Stimulated activated CD8-positive, alpha-beta memory T cell treated with anti-CD3 and anti-CD28 coated beads, Interleukin-4, amount 100 ng/mL, for 48 hours (primary cell): ENCODE measurements at regions not wholly inside any gene's neighbourhood (a gene's known extent, or its start where the extent isn't known, plus 50 kb on each side); places are given as distances from the start of the nearest gene placed in this dataset.
"Not testable (repeated sequence)": the region's sequence is repeated elsewhere in the genome, so short reads cannot be mapped to it uniquely, and the experiment has no call there.

ENCODE experiments used
- DNase-seq: peaks from one replicate; pipeline ENCODE4 v3.0.0-alpha.2; 2020

DNA sequence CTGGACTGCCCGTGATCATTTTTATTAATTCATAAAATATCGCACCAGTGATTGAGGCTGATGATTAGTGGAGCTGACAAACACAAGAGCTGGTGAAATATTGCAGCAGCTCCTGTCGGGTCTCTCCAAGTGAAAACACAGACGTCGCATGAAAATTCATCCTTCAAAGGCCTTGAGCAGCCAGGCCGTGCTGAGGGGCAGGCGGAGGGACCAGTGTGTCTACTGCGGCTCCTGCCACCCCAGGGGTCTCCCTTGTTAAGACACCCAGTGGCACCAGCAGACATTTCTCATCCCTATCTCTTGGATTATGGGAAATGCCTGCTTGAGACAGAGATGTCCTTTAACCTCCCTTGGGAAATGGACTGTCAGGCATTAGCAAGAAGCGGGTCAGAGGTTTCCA is 289.4 kb upstream of the TLE3 start:
- no peak for DNase-seq

DNA sequence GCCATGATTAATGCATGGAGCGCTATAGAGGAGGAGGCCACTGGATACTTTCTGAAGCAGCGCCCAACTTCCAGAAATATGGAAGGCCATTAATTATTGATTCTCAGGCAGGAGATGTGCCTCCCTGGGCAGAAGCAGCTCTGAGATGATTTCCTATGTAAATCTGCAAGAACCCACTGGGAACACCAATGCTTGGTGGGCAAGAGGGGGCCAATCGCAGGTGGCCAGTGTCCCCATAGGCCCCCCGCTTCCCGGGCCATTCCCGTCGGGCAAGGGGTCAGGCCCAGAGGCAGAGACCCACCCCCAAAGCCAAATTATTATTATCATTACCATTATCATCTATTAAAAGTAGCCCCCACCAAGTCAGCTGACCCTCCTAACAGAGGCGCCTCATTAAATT is 288.0 kb upstream of the TLE3 start:
- no peak for DNase-seq

DNA sequence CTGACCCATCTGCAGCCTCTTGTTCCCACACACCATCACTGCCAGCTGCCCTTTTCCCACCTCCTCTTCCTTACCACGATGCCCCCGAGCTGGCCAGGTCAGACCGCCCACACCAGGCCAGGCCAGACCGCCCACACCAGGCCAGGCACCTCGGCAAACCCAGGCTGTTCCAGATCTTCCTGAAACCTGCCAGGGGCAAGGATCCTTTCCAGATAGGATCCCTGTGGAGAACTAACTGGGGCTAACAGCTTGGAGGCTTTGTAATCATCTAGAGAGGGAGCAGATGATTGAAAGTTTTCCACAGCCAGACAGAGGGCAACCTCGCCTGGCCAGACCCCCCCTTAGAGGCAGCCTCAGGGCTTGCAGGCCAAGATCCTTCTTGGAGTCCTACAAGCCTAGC is 287.3 kb upstream of the TLE3 start:
- DNase-seq, result no peak

DNA sequence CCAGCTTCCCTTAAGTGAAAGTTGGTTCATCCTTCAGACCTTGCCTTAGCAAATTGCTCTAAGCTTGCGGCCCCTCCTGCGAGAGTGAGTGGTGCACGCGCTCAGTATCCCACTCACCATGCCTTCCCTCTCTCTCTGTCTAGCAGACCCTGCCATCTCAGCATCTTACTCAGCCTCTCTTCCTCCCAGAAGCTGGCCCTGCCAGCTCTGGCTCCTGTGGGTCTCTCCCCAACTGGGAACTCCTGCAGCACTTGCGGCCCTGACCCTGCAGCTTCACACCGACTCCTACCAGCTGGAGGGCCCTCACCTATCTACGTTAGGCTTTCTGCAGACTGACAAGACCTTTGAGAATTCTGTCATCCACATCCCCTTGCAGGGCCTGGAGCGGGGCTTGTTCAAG is 286.1 kb upstream of the TLE3 start:
- DNase-seq, result no peak

DNA sequence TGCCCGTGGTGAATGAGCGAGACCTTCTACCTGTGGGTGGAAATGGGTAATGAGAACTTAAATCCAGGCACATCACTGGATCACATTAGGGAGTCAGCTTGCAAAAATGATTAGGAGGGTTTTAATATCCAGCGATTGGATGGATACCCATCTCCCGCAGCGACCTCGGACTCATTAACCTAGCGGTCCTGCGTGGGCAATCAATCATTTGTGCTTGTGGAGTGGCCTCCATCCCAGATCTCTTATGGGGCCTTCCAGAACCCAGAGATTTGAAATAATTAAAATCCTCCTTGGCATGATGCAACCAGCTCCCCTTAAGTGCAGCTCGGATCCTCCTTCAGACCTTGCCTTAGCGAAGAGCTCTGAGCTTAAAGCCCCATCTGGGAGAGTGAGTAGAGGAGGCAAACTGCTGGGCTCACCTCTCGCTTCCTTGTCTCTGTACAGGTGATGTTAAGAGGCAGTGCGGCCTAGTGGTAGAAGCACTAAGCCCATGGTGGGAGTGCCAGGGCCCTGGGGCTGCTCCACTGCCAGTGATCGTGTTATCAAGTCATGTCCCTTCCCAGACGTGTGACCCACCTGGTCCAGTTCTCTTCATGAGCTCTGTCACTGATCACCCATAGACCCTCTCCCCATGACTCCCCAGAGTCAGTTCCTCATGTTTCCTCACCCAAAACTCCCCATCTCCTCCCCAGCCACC is 285.2 kb upstream of the TLE3 start:
- no peak for DNase-seq

DNA sequence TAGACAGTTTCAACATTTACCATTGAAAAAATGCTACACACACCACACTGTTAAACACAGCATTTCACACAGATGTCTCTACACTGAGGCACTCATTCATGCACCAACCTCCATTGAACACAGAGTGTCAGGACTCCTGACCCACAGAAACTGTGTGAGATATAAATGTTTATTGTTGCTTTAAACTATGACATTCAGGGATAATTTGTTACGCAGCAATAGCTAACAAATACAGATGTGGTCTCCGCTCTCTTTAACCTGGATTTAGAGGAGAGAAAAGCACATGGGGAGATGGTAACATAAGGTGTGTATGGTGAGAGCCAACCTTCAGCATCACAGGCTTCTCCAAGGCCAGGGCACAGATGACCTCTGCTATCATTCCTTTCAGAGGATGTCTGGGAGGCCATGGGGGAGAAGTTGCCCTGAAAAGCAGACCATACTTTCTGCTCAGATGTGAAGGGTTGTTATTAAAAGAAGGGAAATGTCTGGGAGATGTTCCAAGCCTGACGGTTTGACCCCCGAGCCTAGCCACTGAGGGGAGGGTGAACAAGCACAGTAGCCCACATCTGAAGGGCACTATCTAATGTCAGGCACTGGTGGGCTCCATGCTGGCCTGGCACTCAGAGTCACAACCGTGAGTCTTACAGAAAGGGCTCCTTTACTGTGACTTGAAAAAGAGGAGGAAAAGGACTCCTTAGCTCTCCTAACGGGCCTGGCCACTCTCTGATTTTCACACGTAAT is 284.5 kb upstream of the TLE3 start:
- DNase-seq, result no peak

DNA sequence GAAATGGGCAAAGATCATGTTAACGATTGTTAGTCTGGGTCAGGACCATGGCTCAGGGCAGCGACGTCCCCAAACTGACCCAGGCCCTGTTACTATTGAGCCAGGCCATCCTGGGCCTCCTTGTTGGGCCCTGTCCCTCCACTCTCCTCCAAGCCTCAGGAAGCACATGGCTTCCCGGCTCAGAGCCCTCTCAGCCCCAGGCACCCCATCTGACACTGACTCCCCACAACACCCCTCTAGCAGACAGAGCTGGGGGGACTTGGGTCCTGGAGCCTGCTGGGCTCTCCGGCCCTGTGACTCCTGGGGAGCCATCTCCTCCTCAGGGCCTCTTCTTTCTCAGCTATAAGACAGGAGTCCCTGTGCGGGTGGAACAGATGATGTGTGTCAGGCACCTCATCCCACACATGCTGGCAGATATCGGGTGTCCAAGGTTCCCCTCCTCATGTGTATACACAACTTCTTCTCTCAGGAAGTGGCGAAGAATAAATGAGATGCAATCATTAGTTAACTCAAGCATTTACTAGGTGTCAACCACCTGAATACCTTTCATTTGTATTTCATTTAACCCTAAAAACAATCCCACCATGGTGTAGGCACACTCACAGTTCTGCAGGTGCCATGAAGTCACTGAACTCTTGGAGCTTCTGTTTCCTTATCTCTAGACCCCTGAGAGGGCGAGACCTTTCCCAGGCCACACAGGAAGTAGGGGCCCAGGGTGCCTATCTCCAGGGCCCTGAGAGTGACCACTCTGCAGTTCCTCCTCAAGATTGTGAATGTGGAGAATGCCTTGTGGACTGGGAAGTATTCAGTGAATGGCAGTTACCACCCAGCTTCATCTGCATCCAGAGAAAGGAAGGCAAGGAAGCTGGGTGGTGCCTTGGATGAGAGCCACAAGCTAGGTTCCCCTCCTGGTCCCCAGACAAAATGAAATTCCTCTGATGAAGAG is 282.5 kb upstream of the TLE3 start:
- DNase-seq, result no peak

DNA sequence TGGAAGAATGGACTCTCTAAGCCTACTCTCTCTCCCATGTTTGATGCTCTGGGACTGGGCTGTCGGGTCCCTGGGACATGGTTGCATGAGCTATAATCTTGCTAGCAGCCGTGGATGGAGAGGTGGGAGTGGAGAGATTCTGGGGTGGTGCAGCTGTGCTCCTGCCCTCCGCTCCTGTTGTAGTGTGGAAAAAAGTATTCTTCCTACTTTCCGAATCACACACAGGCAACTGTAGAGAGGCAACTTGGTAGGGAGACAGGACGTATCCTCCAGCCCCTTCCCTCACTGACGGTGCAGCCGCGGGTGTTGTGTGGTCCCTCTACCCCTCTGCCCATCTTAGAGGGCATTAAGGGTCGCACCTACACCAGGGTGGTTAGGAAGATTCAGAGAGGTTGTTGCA is 281.4 kb upstream of the TLE3 start:
- DNase-seq, result no peak

DNA sequence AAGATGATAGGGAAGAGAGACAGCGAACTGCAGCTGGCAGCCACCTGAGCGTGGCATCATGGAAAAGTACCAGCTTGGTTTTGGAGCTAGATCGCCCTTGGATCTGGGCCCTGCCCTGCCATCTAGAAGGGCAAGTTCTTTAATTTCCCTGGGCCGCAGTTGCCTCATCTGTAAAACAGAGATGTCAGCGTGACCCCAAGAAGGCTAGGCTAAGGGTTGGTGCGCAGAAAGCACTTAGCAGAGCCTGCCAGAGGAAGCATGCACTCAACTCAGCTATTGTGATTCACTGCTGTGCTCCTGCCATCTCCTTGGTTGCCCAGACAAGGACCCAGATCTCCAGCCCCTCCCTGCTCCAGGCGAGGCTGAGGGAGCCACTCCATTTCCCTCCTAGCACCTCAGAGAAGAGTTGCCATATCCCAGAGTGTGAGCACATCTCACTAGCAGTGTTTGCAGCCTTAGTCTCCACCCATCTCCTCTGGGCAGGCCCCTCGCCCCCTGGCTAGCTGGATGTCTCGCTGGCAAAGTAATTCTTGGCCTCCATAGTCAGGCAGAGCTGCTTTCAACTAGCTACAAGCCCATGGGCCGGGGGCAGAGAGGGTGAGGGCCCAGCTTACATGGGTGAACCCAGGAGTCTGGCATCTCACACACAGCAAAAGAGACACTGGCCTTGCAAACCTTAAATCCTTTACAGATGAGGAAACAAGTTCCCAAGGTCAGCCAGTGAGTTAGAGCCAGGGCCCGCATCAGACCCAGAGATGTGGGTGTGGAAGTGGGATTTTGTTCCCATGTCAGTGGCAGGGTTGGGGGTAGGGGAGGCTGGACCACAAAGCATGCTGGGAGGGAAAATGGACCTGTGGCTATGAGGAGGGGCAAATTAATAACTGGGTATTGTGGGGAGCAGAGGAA is 280.7 kb upstream of the TLE3 start:
- DNase-seq, result peak; percentile 7

DNA sequence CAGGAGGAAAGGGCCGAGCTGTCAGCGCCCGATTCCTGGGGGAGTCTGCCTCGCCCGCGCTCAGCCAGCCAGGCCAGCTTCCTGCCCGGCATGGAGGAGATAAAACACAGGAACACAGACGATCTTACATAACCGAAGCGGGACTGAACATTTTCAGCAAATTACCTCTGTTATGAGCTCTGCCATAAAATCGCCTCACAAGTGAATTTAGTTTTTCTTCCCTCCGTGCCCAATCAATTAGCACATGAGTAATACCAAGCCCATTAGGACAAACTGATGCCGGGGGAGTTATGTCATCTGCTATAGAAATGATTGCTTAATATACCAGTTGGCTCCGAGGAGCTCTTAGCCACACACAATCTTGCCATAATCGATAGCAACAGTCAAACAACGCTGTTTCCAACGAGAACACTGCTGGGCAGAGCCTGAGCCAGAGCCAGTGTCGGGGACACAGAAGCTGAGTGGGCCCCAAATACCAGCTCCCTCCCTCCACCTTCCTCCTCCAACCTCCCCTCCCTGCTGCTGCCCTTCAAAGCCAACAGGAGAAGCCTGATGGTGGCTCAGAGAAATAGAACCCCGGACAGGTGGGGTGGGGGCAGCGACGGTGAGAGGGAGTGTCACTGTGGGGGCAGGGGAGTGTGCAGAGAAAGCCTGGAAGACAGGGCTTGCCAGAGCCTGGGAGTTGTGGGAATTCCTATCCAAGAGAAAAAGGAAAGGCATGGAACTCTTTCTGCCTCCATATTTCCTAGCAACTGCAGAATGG is 279.4 kb upstream of the TLE3 start:
- no peak for DNase-seq

DNA sequence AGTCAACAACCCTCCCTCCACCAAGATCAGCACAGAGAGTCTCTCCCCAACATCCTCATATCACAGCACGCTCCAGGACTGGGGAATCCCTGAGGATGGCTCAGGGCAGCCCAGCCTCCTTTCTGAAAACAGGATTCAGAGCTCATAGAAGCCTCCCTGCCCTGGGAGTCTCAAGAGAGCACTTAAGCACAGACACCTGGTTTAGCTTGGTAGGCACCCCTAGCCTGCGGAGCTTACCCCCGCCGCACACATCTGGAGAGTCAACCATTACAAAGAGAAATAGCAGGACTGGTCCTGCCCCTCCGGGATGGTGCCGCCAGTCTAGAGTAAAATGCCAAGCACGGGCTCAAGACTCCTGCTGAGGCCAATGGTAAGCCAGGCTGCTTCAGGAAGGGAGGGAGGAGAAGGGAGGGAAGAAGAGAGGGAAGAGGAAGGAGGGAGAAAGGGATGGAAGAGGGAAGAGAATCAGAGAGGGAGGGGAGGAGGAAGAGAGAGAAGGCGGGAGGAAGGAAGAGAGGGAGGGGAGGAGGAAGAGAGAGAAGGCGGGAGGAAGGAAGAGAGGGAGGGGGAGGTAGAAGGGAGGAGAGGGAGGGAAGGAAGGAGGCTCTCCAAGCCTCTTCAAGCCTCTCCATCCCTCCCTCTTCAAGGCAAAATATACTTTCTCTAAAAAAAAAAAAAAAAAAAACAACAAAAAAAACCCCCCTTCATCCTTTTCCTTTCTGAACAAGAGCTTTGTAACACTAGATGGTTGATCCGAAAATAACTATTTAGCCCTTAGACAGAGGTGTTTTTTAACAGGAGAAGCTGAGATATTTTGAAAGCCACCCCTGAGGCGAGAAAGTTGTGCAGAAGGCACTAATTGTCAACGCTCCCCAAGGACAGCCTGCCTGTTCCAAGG is 278.6 kb upstream of the TLE3 start:
- DNase-seq, result no peak

DNA sequence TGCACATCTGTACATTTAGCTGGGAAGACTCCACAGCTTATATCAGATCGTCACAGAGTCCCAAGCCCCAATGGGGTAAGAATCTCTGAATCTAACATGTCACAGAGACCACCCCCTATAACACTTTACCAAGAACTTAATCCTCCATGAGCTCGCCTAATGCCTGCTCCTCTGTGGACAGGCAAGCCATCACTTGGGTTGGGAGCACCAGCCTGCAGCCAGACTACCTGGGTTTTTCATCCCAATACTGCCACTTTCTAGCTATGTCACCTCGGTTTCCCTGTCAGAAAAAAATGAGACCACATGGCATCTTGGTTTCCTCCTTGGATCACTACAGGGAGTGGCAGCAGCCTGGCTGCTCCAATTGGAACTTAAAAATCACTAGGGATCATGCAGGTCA is 277.9 kb upstream of the TLE3 start:
- no peak for DNase-seq

DNA sequence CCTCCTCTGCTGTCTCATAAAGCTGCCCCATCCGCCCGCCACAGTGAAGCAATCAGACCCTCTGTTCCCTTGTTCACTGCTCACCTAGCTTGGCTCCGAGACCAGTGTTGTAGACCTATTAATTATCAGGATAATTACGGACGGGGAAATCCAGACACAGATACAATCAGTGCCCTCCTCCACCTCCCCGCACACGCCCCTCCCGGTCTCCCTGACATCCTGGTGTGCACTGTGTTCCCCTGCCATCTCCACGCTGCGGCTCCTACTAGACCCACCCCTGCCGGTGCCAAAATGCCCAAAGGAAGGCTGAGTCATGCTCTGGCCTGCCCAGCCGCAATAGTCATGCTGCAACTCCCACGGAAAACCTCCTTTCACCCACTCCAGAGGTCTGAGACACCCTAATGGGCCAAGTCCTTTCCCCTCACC is 277.3 kb upstream of the TLE3 start:
- DNase-seq, result no peak

DNA sequence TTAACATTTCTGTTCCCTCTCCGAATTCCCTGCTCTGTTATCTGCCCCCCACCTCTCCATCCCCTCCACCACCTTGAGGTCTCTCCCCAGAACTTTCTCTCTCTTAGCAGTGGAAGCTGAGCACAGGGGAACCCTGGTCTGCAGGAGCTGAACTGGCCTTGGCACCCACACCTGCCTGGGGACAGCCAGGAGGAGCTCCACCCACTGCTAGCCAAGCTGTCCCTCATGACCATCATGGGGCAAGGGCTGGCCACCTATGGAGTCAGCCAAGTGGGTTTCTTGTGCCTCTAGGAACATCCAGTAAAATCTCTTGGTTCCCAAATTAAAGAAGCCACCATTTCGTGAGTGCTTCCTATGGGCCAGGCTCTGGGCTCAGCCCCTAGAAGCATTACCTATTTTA is 276.4 kb upstream of the TLE3 start:
- DNase-seq, result no peak

DNA sequence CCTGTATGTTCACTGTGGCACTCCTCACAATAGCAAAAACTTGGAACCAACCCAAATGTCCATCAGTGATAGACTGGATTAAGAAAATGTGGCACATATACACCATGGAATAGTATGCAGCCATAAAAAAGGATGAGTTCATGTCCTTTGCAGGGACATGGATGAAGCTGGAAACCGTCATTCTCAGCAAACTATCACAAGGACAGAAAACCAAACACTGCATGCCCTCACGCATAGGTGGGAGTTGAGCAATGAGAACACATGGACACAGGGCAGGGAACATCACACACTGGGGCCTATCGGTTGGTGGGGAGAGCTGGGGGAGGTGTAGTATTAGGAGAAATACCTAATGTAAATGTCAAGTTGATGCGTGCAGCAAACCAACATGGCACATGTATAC is 275.7 kb upstream of the TLE3 start:
- DNase-seq, result not testable (repeated sequence)

DNA sequence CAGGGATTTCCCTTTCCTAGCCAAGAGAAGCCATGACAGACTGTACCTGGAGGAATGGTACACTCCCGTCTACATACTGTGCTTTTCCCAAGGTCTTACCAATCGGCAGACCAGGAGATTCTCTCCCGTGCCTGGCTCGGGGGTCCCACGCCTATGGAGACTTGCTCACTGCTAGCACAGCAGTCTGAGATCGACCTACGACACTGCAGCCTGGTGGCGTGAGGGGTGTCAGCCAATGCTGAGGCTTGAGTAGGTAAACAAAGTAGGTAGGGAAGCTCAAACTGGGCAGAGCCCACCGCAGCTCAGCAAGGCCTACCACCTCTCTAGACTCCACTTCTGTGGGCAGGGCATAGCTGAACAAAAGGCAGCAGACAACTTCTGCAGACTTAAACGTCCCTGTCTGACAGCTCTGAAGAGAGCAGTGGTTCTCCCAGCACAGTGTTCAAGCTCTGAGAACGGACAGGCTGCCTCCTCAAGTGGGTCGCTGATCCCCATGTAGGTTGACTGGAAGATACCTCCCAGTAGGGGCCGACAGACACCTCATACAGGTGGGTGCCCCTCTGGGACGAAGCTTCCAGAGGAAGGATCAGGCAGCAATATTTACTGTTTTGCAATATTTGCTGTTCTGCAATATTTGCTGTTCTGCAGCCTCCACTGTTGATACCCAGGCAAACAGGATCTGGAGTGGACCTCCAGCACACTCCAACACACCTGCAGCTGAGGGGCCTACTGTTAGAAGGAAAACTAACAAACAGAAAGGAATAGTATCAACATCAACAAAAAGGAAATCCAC is 270.4 kb upstream of the TLE3 start:
- DNase-seq, result not testable (repeated sequence)

DNA sequence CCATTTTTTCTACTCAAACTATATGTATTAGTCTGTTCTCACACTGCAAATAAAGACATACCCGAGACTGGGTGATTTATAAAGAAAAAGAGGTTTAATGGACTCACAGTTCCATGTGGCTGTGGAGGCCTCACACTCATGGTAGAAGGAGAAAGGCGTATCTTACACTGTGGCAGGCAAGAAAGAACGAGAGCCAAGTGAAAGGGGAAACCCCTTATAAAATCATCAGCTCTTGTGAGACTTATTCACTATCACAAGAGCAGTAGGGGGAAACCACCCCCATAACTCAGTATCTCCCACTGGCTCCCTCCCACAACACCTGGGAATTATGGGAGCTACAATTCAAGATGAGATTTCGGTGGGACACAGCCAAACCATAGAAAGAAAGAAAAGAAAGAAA is 266.3 kb upstream of the TLE3 start:
- peak; percentile 1 for DNase-seq

DNA sequence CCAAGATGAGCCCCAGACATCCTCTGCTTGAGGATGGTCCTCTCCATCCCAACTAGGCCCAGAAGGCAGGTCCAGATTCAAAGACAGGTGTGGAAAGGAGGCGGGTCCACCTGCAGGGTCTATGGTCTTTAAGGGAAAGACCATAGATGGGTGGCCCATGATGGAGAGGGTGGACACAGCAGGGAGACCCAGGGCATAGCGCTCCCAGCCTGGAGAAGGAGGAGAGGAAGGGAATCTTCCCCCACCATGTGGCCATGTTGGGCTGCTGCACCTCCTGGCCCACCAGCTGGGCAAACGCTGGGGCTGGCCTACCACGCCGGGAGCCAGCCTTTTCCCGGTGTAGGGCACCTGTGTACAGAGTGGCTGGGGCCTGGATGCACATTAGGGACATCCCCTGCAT is 265.2 kb upstream of the TLE3 start:
- peak; percentile 16 for DNase-seq

DNA sequence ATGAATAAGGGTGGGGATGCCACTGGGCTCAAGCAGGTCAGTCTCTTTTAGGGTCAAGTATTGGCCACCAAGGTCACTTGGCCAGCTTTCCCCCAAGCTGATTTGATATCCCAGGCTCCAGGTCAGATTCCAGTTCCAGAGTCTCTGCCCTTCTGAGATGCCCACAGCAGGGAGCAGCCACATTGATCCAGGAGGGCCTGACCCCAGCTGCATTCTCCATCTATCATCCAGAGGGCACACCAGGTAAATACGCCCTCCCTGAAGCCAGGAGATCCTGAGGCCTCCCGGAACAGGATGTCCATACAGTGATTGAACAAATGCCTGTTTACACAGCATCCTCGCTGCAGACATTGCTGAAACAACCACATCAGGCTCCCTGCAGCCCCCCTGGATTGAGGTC is 264.6 kb upstream of the TLE3 start:
- no peak for DNase-seq

DNA sequence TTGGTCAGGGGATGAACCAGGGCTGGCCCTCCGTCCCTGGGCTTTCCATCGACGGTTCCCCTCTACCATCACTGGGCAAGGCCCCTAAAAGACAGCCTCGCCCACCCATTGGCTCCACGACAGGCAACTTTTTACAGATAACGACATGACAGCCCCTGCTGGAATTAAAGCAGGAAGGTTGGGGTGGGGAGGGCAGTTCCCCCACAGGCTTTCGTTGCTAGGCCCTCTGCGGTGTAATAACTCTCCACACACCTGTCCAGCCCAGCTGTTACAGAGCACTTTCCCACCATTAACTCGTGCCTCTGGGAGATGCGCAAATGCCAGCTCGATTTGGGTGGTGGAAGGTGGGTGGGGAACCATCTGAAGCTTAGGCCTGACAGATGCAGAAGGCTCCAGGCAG is 264.2 kb upstream of the TLE3 start:
- no peak for DNase-seq
